EH (cell line): ENCODE measurements at regions not wholly inside any gene's neighbourhood (a gene's known extent, or its start where the extent isn't known, plus 50 kb on each side); places are given as distances from the start of the nearest gene placed in this dataset.

Source experiments
- DNase-seq: peaks from one replicate; pipeline ENCODE4 v3.0.0-alpha.2; 2015; ENCODE audit warnings: low read depth

- DNase-seq: no peak
Measured at GRCh38 chr13:34116651-34117050, 298.7 kb downstream of the RFC3 start.

- no peak for DNase-seq
Measured at GRCh38 chr13:34124666-34125306, 306.8 kb downstream of the RFC3 start.

GRCh38 chr13:34127523-34127922 lies 309.6 kb downstream of the RFC3 start:
- DNase-seq: no peak

- peak; percentile 67 for DNase-seq
Measured at GRCh38 chr13:34128661-34129060, 310.7 kb downstream of the RFC3 start.

- DNase-seq: no peak
Measured at GRCh38 chr13:34129436-34129835, 311.5 kb downstream of the RFC3 start.

- DNase-seq: no peak
Measured at GRCh38 chr13:34137200-34137599, 319.3 kb downstream of the RFC3 start.

GRCh38 chr13:34139660-34140227 lies 321.8 kb downstream of the RFC3 start:
- DNase-seq: no peak

GRCh38 chr13:34143637-34144036 lies 325.7 kb downstream of the RFC3 start:
- DNase-seq: no peak

- no peak for DNase-seq
Measured at GRCh38 chr13:34144142-34144541, 326.2 kb downstream of the RFC3 start.

- DNase-seq: no peak
Measured at GRCh38 chr13:34145061-34145460, 327.1 kb downstream of the RFC3 start.

GRCh38 chr13:34148359-34148758 lies 330.4 kb downstream of the RFC3 start:
- no peak for DNase-seq

- no peak for DNase-seq
Measured at GRCh38 chr13:34151885-34152284, 333.9 kb downstream of the RFC3 start.

- DNase-seq: no peak
Measured at GRCh38 chr13:34152409-34152808, 334.5 kb downstream of the RFC3 start.

- no peak for DNase-seq
Measured at GRCh38 chr13:34152996-34153395, 335.0 kb downstream of the RFC3 start.

GRCh38 chr13:34153428-34154180 lies 335.7 kb downstream of the RFC3 start:
- DNase-seq: no peak

- peak; percentile 84 for DNase-seq
Measured at GRCh38 chr13:34155931-34156607, 338.1 kb downstream of the RFC3 start.

GRCh38 chr13:34156841-34157365 lies 339.0 kb downstream of the RFC3 start:
- DNase-seq: peak; percentile 94

- no peak for DNase-seq
Measured at GRCh38 chr13:34159946-34160345, 342.0 kb downstream of the RFC3 start.

GRCh38 chr13:34161931-34162543 lies 344.1 kb downstream of the RFC3 start:
- peak; percentile 84 for DNase-seq

- peak; percentile 80 for DNase-seq
Measured at GRCh38 chr13:34162544-34162933, 344.6 kb downstream of the RFC3 start.

GRCh38 chr13:34164582-34164981 lies 346.6 kb downstream of the RFC3 start:
- DNase-seq: no peak

GRCh38 chr13:34165158-34165557 lies 347.2 kb downstream of the RFC3 start:
- no peak for DNase-seq
